Epithelial cell of proximal tubule (primary cell): ENCODE measurements at regions not wholly inside any gene's neighbourhood (a gene's known extent, or its start where the extent isn't known, plus 50 kb on each side); places are given as distances from the start of the nearest gene placed in this dataset.
A peak's percentile ranks its signal among the peaks of the same experiment; 100 is the strongest.

Experiments
- DNase-seq: peaks from one replicate; pipeline ENCODE4 v3.0.0-alpha.2; 2011; ENCODE audit warnings: low read depth
- H3K4me3 ChIP-seq: 2 replicates; pipeline ENCODE4 v1.5.1; 2011; ENCODE audit warnings: low read depth, mild to moderate bottlenecking, low read length
- CTCF ChIP-seq: conservative IDR thresholded peaks from 2 replicates; pipeline ENCODE4 v1.5.1; 2012; ENCODE audit warnings: low read depth, mild to moderate bottlenecking, low read length

GRCh38 chr13:39149896-39150295 lies 111.6 kb downstream of the NHLRC3 start:
- TF ChIP-seq CTCF, result no peak
- DNase-seq, result no peak
- no peak overlapping the region for H3K4me3 ChIP-seq

- H3K4me3 ChIP-seq, result no peak overlapping the region
- TF ChIP-seq CTCF, result no peak
- no peak for DNase-seq
Measured at GRCh38 chr13:39154041-39154440, 115.8 kb downstream of the NHLRC3 start.

- no peak for DNase-seq
- TF ChIP-seq CTCF, result no peak
- H3K4me3 ChIP-seq, result no peak overlapping the region
Measured at GRCh38 chr13:39159393-39159792, 121.1 kb downstream of the NHLRC3 start.

- TF ChIP-seq CTCF, result no peak
- no peak overlapping the region for H3K4me3 ChIP-seq
- no peak for DNase-seq
Measured at GRCh38 chr13:39159846-39160370, 121.7 kb downstream of the NHLRC3 start.

- no peak for TF ChIP-seq CTCF
- H3K4me3 ChIP-seq, result no peak overlapping the region
- no peak for DNase-seq
Measured at GRCh38 chr13:39167018-39167417, 128.8 kb downstream of the NHLRC3 start.

- DNase-seq, result no peak
- no peak overlapping the region for H3K4me3 ChIP-seq
- TF ChIP-seq CTCF, result no peak
Measured at GRCh38 chr13:39170711-39171110, 132.5 kb downstream of the NHLRC3 start.

GRCh38 chr13:39185326-39185725 lies 147.1 kb downstream of the NHLRC3 start:
- H3K4me3 ChIP-seq, result no peak overlapping the region
- peak; percentile 10 for DNase-seq
- no peak for TF ChIP-seq CTCF
